MCF 10A (cell line): ENCODE measurements at regions not wholly inside any gene's neighbourhood (a gene's known extent, or its start where the extent isn't known, plus 50 kb on each side); places are given as distances from the start of the nearest gene placed in this dataset.

Experiments
- BruUV-seq: library from RNA; stranded (reverse); fragments of 400-500 nt; replicated peaks from 2 replicates; lab custom pipeline; 2021; lab: Mats Ljungman, UMichigan
- CTCF ChIA-PET: fragments of 300-600 bp; sonication (Branson Sonifier 250); formaldehyde crosslinking; extraction: SDS; loops from one replicate; lab custom pipeline; 2021; ENCODE audit warnings: antibody characterized with exemption, inconsistent platforms; lab: Yijun Ruan, JAX
- POLR2A ChIA-PET: fragments of 300-600, 350-650 bp; sonication (Branson Sonifier 250); formaldehyde crosslinking; extraction: SDS; loops from one replicate; lab custom pipeline; 2020; ENCODE audit warnings: antibody characterized with exemption, inconsistent platforms; lab: Yijun Ruan, JAX
- DNase-seq: peaks from one replicate; pipeline ENCODE4 v3.0.0-alpha.2; 2018; ENCODE audit not compliant: unreplicated experiment
- H3K27ac Mint-ChIP-seq: one replicate; pipeline ENCODE4 v1.8.0; 2022; ENCODE audit warnings: mild to moderate bottlenecking, low read depth, mixed read lengths; ENCODE audit not compliant: unreplicated experiment
- H3K27me3 Mint-ChIP-seq: one replicate; pipeline ENCODE4 v1.8.0; 2022; ENCODE audit warnings: mixed read lengths; ENCODE audit not compliant: insufficient read depth, unreplicated experiment
- H3K36me3 Mint-ChIP-seq: one replicate; pipeline ENCODE4 v1.8.0; 2022; ENCODE audit warnings: mild to moderate bottlenecking, moderate library complexity, mixed read lengths; ENCODE audit not compliant: insufficient read depth, unreplicated experiment
- H3K4me1 Mint-ChIP-seq: one replicate; pipeline ENCODE4 v1.8.0; 2022; ENCODE audit warnings: mixed read lengths; ENCODE audit not compliant: insufficient read depth, unreplicated experiment
- H3K4me3 Mint-ChIP-seq: one replicate; pipeline ENCODE4 v1.8.0; 2022; ENCODE audit warnings: mild to moderate bottlenecking, moderate library complexity, mixed read lengths; ENCODE audit not compliant: unreplicated experiment
- H3K9me3 Mint-ChIP-seq: one replicate; pipeline ENCODE4 v1.8.0; 2022; ENCODE audit warnings: mixed read lengths; ENCODE audit not compliant: unreplicated experiment
- CTCF ChIP-seq: fragments of 200-600 bp; IDR thresholded peaks from one replicate; pipeline ENCODE4 v1.8.0; 2022; ENCODE audit warnings: antibody characterized with exemption, mild to moderate bottlenecking; ENCODE audit not compliant: unreplicated experiment
- intact Hi-C: fragments of 100-400 bp; cut with micrococcal nuclease; formaldehyde crosslinking; loops from 2 replicates; pipeline ENCODE4 v1.14.1; 2022

GRCh38 chr3:59527493-59527892 lies 477.7 kb upstream of the CFAP20DC start:
- no peak overlapping the region for H3K4me3 Mint-ChIP-seq
- BruUV-seq: no TSS peak

GRCh38 chr3:59526999-59527398 lies 477.2 kb upstream of the CFAP20DC start:
- Mint-ChIP-seq H3K9me3 (peaks cover 7% of the 10 kb centered on the region), H3K4me1 (no peaks in the 10 kb centered on the region), H3K27me3 (no peaks in the 10 kb centered on the region), H3K36me3 (no peaks in the 10 kb centered on the region), H3K27ac (no peak overlapping the region), H3K4me3 (no peak overlapping the region)
- TF ChIP-seq CTCF: no peak
- ChIA-PET CTCF (interaction anchor here (0.6 kb wide), 1 partner anchor 792 kb away, joined by 4 read pairs; no protein-coding TSS in a partner anchor), POLR2A (no interaction called here)
- intact Hi-C loops: no loop called here
- no peak for DNase-seq
- BruUV-seq: no TSS peak

More at GRCh38 chr3:59527493-59527892, 477.7 kb upstream of the CFAP20DC start:
- no peak for DNase-seq
- ChIA-PET CTCF (interaction anchor here (0.5 to 0.6 kb wide), 2 partner anchors 331 to 792 kb away, joined by 3 to 4 read pairs; no protein-coding TSS in a partner anchor), POLR2A (no interaction called here)
- H3K4me1 Mint-ChIP-seq: no peaks in the 10 kb centered on the region
- no peaks in the 10 kb centered on the region for H3K27me3 Mint-ChIP-seq
- H3K9me3 Mint-ChIP-seq: peaks cover 7% of the 10 kb centered on the region
- no peak for TF ChIP-seq CTCF
- intact Hi-C loops: no loop called here
- H3K36me3 Mint-ChIP-seq: no peaks in the 10 kb centered on the region
- H3K27ac Mint-ChIP-seq: no peak overlapping the region

GRCh38 chr3:59522550-59522949 lies 472.7 kb upstream of the CFAP20DC start:
- no peaks in the 10 kb centered on the region for H3K27me3 Mint-ChIP-seq
- DNase-seq: no peak
- no peaks in the 10 kb centered on the region for H3K36me3 Mint-ChIP-seq
- BruUV-seq: no TSS peak
- peaks cover 6% of the 10 kb centered on the region for H3K4me1 Mint-ChIP-seq
- peaks cover 7% of the 10 kb centered on the region for H3K9me3 Mint-ChIP-seq
- ChIA-PET CTCF (no interaction called here), POLR2A (no interaction called here)
- no peak for TF ChIP-seq CTCF
- H3K27ac Mint-ChIP-seq: no peak overlapping the region
- intact Hi-C loops: no loop called here
- H3K4me3 Mint-ChIP-seq: no peak overlapping the region

- DNase-seq: no peak
- no TSS peak for BruUV-seq
- TF ChIP-seq CTCF: no peak
- Mint-ChIP-seq H3K9me3 (no peaks in the 10 kb centered on the region), H3K4me1 (peaks cover 6% of the 10 kb centered on the region), H3K36me3 (no peaks in the 10 kb centered on the region), H3K27ac (no peak overlapping the region), H3K27me3 (no peaks in the 10 kb centered on the region), H3K4me3 (no peak overlapping the region)
- intact Hi-C loops: no loop called here
- POLR2A ChIA-PET: interaction anchor here (0.6 to 0.7 kb wide), 2 partner anchors 16 to 283 kb away, joined by 3 read pairs; no protein-coding TSS in a partner anchor
- CTCF ChIA-PET: no interaction called here
Measured at GRCh38 chr3:59519094-59519493, 469.3 kb upstream of the CFAP20DC start.
